Stomach (tissue), 4 donors: ENCODE measurements at regions not wholly inside any gene's neighbourhood (a gene's known extent, or its start where the extent isn't known, plus 50 kb on each side); places are given as distances from the start of the nearest gene placed in this dataset.

Experiments
- CTCF ChIP-seq, 7 experiments: fragments of 450-650 bp in 4 of 7; fragments of 200-600 bp in 3 of 7; sonication (generic) in 3 of 7; IDR thresholded peaks; one replicate each; pipeline ENCODE4 v1.5.1; 2016 to 2019; ENCODE audit warnings: antibody characterized with exemption in 7 of 7, control low read depth in 2 of 7, mild to moderate bottlenecking in 1 of 7
- EP300 ChIP-seq: sonication (generic); formaldehyde crosslinking; IDR thresholded peaks from one replicate; pipeline ENCODE4 v1.6.1; 2017; ENCODE audit warnings: antibody characterized with exemption
- POLR2AphosphoS5 ChIP-seq, 3 donors: sonication (generic); formaldehyde crosslinking; IDR thresholded peaks; one replicate each; pipeline ENCODE4 v1.6.1; 2016; ENCODE audit warnings: antibody characterized with exemption in 3 of 3

- TF ChIP-seq EP300: no peak
- TF ChIP-seq CTCF (IDR thresholded peaks at IDR 0.05): no peak
- no peak for TF ChIP-seq POLR2AphosphoS5 (IDR thresholded peaks at IDR 0.05)
Observed at GRCh38 chr3:27606537-27606936, 115.6 kb downstream of the EOMES start.
